ENCODE measurements at regions not wholly inside any gene's neighbourhood (a gene's known extent, or its start where the extent isn't known, plus 50 kb on each side); places are given as distances from the start of the nearest gene placed in this dataset.

DNA sequence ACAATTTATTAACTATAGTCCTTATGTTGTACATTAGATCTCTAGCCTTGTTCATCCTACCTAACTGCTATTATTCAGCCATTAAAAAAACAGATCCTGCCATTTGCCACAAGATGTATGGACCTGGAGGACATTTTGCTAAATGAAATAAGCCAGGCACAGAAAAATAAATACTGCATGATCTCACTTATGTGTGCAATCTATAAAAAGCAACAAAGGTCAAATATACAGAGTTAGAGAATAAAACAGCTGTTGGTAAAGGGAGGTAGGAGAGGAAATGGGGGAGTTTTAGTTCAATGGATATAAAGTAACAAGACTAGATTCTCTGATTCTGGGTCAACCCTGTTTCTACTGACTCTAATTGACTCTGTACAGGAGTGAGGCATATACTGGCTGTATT lies 103.3 kb upstream of the FAM9C start:
- DNase-seq (ENCODE audit: low read depth) = no peak

DNA sequence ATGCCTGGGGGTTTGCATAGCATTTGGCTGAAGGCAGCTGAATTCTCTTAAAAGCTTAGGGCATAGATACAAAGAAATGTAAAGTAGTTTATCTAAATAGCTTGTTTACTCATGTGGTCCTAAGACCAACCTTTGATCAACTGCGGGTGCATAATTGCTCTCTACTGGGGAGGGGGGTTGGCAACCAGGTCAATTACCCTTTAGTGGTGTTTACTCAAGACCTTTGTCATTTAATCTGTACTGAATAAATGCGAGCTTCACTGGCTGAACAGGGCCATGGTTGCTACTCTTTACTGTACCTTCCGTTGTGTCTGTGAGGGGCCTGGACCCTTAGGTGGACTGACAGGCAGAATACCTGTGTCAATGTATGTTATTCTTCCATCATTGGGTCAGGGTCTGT lies 102.7 kb upstream of the FAM9C start:
- no peak for DNase-seq (ENCODE audit: low read depth)

DNA sequence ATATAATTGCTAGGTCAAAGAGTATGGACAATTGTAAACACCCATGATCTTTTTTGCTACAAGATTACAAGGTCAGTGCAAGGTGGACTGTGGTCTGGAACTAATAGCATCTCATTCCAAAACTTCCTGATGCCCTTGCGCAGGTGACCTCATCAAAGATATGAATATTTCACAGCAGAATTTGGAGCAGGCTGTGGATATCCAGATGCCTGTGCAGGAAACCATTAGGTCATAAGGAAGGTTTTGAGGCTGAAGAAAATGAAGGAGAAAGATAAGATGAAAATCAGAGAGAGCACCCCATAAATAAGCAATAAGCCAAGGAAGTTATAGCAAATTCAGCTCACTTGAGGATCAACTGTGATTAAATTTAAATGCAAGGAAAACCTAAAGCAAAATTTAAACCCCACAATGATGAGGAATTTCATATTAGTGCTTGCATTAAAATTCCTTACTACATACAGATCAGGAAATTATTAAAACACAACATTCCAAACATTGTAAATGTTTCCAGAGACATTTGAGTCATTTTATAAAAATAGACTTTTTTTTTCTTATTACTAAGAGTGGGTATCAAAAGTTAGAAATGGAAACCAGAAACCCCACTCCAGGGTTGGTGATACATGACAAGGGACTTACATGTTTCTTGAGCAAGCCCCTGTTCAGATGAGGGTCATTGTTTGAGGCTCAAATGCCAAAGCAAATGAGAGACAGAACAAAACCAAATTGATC lies 100.7 kb upstream of the FAM9C start:
- no peak for DNase-seq (ENCODE audit: low read depth)

DNA sequence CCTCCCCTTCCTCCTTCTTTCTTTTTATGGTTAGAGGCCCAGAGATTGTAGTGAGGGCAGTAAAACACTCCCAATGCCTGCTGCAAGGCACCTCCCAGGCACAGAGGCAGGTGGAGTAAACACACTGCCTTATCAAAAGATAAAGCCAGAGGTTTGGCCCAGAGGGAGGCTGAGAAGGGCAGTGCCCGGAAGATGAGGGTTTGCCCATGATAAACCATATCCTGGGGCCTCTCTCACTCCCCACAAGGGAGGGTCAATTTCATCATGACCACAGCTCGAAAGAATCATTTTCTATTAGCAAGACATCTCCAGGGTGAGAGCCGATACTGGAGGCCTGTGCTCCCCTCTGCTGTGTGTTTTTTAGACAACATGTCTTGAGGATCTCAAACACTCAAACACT lies 98.5 kb upstream of the FAM9C start:
- DNase-seq (ENCODE audit: low read depth) = no peak

DNA sequence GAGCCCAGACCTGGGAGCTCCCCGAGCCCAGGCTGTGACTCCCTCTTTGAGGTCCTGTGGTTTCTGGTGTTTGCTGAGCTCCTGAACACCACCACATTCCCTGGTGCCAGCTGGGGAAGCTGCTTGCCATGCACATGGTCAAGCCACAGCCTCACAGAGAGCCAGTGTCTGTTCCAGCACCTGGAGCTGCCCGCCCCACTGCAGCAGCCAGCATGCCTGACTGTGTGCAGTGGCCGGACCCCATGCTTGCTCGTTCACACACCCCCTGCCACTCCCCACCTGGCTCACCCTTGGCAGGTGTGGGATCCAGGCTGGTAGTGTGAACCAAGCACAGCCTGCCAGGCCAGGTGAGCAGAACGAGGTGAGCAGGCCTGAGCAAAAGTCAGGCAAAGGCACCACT lies 95.6 kb upstream of the FAM9C start:
- DNase-seq (ENCODE audit: low read depth) = no peak

DNA sequence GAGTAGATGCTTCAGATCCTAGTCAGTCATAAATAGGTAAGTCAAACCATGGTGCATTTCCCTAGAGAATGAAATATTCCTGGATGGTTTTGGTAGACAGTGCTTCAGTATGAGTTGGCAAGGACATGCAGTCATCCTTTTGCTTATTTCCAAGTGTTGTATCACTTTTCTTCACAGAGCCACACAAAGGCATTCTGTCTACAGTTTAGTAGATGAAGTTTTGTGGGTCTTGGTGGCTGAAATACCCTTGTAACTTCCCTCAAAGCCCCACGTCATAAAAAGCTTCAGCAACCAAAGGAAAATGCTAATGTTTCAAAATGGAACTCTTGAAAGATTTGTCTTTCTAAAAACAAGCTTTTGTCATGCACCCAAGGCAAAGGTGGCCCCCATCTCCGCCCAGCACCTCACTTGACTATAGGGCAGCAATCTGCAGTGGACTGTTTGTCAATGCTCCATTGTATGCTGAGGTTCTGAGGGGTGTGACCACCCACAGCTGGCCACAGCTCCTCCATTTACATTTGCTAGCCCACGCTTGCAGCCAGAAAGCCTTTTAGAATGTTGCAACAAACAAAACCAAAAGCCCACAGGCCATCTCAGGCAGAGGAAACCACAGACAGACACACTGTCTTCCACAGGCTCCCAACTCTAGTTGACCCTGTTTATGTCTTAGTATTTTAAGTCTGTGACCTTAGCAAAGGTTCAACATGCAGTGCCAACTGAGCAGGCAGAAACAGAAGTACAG lies 87.1 kb upstream of the FAM9C start:
- DNase-seq (ENCODE audit: low read depth) = peak; percentile 46

DNA sequence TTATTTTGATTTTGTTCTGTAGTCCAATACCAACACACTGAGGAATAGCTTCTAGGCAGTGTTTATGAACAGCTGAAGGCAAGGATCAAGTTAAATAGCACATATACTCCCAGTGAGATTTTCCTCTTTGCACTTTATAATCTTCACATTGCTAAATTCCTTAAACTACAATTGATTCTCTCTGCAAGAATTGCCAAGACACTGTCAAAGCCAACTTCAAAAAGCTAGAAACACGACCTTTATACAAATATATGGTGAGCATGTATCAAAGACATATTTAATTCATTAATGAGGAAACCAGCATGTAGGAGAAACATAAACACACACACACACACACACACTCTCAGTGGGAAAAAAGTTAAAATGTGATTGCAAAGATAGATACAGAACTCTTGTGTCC lies 86.4 kb upstream of the FAM9C start:
- DNase-seq (ENCODE audit: low read depth) = no peak

DNA sequence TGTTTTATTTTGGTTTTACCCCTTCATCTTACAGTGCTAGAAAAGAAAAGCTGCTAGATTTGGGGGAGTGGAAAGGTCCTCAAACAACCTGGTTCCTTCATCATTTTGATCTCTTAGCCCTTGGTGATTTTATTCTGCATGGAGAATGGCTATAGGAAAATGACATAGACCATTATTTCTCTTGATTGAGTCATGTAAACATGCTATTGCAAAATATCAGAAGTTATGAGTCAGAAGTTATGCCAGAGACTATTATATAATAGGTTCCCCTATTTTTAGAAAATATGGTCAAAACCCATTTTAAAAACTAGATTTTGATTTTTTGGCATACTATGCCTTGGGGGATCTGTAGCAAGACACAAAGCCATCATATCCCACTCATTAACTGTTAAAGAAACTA lies 83.7 kb upstream of the FAM9C start:
- DNase-seq (ENCODE audit: low read depth) = no peak

DNA sequence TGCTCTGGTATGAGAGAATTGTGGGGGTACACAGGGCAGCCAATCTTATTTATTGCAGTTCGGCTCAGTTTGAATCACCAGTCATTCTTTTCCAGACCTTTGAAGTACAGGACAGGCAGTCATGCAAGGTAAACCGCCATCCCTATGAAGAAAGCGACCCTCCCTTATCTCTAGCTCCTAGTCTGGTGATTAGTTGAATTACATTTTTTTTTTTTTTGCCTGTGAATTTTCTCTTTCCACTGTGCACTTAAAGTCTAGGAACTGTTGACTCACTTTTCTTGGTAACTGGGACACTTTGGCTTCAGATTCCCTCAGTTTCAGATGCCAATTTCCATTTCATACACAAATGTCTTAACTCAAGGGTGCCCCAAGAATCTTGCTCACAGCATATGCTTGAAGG lies 82.4 kb upstream of the FAM9C start:
- DNase-seq (ENCODE audit: low read depth) = peak; percentile 34

DNA sequence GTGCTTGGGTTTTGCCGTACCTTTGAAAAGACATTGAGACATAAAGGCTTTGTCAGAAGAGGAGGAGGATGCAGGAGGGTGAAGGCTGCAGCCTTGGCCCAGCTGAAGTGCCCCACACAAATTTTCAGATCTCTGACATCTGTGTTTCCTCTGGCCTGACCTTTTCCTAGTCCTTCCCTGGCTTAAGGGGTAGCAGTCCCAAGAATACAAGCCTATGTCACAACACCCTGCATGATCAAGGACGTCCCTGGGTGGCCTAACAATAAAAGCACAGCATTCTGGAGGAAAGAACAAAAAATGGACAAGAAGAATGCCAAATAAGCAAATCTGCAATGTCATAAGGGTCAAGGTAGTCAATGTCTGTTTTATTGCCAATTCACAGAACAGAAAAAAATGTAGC lies 80.8 kb upstream of the FAM9C start:
- no peak for DNase-seq (ENCODE audit: low read depth)

DNA sequence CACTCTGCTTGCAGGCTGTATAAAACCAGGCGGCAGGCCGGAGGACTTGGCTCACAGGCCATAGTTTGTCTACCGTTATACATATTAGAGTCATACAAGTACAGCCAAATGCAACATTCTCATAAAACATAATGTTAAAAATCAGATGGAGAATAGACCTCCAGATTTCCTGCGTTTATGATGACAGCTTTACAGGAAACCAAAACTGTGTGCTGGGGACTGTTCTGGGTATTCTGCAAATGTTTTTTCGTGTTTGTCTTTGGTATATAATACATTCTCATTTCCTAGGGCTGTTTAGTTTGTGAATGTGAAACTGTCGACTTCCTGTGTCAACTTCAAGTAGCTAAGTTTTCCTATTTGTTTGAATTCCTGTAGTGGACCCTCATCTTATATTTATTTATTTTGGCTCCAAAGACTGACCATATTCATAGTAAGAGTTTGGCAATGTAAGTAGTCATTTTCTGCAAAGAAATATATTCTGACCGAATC lies 79.5 kb upstream of the FAM9C start:
- no peak for DNase-seq (ENCODE audit: low read depth)

DNA sequence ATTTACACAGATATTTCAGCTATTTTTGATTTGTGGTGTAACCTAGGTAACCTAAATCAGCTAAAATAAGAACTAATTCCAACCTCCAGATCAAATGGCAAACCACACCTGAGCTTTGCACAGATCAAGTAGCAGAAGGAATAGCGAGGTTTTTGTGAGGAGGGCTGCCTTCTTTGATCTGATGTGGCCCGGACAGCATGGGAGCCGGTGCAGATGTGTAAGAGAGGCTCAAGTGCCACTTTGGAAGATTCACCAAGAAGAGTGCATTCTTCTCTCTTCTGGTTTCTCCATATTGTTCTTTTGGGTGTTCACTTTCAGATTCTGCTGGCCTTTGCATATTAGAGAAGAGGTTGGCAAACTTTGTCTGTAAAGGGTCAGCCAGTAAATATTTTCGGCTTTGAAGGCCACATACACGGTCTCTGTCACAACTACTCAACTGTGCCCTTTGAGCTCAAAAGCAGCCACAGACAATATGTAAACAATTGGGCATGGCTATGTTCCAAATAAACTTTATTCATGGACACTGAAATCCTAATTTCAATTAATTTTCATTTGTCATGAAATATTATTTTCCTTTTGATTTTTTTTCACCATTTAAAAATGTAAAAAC lies 78.9 kb upstream of the FAM9C start:
- no peak for DNase-seq (ENCODE audit: low read depth)

DNA sequence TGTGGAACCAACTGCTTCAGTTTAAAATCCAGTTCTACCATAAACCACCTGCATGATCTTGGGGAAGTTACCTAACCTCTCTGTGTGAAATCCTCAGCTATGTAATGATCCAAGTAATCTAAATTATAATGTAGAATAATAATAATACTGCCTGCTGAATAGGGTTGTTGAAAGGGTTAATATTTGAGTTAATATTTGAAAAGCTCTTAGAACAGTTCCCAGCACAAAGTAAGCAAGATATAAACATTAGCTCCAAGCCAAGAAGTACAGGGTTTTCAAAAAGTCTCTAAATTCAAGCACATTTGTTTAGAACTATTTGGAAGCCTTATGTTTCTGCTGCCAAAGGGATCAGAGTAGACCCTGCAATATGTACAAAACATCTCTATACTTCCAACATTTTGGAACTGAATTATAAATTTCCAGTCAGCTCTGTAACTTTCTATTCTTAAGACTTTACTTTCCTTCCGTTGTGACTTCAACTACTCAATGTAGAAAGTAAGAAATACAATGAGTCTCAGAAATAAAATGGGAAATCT lies 76.7 kb upstream of the FAM9C start:
- no peak for DNase-seq (ENCODE audit: low read depth)

DNA sequence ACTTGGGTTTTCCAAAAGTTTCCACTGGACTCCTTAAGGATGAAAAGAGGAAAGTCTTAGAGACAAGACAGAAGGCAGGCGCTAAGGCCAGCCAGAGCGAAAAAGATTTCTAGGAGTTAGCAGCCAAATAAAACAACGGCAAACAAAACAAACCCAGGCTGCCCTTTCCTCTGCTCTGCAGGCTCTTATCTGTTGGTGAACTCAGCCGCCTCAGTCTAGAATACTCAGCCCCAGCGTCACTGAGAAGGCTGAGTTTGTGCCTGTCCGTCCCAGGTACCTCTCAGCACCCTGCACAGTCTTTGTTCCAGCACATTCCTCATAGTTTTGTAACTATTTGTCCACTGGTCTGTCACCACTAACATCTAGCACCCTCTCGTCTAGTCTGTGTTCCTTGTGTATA lies 75.6 kb upstream of the FAM9C start:
- DNase-seq (ENCODE audit: low read depth) = no peak

DNA sequence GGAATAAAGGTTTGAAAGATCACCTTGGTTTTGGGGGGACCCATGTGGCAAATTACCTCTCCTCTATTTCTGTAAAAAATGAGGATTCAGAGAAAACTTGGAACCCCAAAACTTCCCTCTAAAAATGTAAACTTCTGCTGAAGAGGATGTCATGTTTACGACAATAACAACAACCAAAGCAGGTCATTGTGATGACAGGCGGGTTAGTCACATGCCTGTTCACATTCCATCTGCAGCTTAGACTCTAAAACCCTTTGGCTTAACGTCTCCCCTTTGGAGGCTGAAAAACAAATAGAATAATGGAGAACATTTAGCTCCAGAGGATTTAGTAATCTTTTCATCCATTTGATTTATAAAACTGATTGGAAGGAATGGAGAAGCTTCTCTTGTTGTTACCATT lies 75.0 kb upstream of the FAM9C start:
- DNase-seq (ENCODE audit: low read depth) = no peak

DNA sequence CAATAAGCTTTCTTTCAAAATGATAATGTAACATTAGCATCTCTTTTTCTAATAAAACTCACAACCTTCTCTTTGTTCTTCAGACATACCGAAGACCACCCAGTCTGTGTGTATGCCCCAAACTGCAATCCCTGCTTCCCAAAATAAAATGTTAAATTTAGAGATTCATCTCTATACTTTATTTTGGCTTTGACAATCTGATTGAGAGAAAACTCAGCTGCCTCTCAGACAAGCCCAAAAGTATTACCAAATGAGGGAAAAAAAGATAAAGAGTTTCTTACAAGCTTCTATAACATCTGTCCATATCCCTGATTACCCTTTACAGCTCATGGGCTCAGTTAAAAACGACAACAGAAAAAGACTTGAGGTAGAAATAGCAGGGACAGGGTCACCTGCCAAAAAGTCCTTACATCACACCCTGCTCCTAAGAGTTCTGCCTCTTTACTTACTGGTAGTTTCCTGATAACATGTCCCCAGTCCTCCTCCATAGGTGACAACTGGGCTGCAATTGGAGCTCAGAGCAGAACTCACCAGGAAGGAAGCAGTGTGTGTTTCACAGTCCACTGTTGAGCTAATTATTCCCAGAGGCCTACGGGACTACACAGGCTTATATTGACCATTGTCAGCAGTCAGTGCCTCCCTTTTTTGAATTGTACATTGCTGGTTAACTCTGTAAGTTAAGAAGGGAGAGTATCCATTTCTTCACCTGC lies 70.9 kb upstream of the FAM9C start:
- no peak for DNase-seq (ENCODE audit: low read depth)

DNA sequence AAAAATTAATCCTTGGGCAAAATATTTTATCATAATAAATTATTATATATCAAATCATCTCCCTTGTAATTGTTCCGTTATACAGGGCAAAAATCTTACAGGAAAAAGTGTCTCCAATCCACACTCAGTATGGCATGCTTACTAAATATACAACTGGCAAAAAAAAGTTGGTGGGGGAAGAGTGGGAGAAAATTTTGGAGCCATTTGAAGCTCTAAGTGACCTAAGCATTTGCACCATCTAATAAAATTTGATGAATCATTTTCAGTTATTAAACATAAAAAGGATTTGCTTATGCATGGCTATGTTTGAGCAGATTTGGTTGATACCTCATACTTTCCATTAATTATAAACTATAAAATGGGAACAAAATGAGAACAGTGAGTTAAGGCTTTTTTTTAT lies 68.1 kb upstream of the FAM9C start:
- DNase-seq (ENCODE audit: low read depth) = no peak

DNA sequence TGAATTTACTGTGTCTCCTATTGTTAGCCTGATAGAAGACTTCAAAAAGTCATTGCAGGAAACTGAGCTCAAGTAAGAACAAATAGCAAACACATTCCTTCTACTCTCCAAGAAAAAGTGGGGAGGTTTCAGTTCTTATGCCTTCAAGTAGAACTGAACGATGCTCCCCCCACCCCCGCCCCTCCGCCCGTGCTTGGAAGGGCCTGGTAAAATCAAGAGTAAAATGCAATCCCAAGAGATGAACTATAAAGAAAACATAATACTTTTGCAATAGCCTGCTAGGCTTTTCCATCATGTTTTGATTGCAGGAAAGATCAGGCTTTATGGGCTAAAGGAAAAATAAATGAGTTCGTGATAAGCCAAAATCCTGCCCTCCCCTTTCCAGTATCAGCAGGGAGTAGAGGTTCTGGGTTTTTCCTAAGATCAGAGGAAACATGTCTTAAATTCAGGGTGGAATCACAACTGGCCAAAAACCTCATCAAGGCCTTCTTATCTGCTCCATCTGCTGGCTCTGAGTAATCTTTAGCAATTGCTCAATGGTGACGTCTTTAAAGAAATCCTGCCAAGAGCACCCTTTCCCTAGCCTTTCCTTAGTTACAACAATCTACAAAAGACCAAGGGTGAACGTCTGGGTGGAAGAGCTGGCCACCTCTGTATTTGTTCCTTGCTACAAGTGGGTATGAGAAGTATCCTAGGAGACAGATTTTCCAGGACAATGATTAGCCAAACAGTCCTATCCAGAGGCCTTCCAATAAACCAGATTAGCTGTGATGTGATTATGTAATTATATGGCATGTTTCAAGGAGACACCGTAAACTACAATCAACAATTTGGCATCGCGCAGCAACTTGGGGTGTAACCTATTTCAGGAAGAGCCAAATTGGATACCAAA lies 66.3 kb upstream of the FAM9C start:
- DNase-seq (ENCODE audit: low read depth) = peak; percentile 94

DNA sequence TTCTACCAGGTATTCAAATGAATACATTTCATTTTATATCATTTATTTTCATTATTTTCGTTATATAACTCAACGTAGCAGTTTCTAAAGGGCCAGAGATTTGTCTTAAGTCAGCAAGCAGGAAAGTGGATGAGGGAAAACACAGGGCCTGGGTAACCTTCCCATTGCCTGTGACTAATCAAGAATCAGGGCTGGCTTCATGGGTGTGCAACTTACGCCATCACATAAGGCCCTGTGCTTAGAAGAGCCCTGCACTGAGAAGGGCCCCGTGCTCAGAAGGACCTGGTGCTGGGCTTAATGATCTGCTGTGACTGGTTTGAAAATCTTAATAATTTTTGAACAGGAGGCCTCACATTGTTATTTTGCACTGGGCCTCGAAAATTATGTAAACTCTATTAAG lies 65.4 kb upstream of the FAM9C start:
- DNase-seq (ENCODE audit: low read depth) = peak; percentile 18

DNA sequence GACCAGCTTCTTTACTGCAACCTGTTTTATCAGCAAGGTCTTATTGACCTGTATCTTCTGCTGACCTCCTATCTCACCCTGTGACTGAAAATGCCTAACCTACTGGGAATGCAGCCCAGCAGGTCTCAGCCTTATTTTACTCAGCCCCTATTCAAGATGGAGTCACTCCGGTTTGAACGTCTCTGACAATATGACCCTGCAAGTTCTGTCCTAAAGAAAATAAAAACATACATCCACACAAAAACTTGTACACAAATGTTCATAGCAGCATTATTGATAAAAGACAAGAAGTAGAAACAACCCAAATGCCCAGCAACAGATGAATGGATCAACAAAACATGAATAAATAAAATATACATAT lies 59.5 kb upstream of the FAM9C start:
- no peak for DNase-seq (ENCODE audit: low read depth)

DNA sequence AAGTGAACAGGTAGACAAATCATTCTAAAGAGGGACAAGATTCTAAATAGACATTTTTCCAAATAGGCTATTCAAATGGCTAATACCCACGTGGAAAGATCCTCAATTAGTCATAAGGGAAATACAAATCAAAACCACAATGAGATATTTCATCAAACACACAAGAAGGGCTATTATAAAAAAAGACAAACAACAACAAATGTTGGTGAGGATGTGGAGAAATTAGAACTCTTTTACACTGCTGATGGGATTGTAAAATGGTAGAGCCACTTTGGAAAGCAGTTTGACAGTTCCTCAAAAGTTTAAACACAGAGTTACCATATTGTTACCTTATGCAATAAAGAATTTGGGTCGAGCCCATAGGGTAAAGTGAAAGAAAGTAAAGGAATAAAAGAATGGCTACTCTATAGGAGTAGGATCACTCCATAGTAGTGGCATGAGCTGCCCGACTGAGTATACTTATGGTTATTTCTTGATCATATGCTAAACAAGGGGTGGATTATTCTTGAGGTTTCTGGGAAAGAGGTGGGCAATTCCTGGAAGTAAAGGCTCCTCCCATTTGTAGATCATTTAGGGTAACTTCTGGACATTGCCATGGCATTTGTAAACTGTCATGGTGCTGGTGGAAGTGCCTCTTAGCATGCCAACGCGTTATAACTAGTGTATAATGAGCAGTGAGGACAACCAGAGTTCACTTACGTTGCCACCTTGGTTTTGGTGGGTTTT lies 58.9 kb upstream of the FAM9C start:
- DNase-seq (ENCODE audit: low read depth) = no peak

Measured in renal cortical epithelial cell (primary cell).